Mammary epithelial cell (primary cell): ENCODE measurements at regions not wholly inside any gene's neighbourhood (a gene's known extent, or its start where the extent isn't known, plus 50 kb on each side); places are given as distances from the start of the nearest gene placed in this dataset.

Source experiments
- CTCF ChIP-seq, 2 donors: IDR thresholded peaks in 1 of 2; conservative IDR thresholded peaks in 1 of 2; 2 replicates each; pipeline ENCODE4 v1.5.1; 2011 to 2012; ENCODE audit warnings: inconsistent platforms in 2 of 2, low read length in 2 of 2, mild to moderate bottlenecking in 2 of 2, control low read depth in 1 of 2, low read depth in 1 of 2; ENCODE audit not compliant: insufficient read depth in 1 of 2; ENCODE audit errors: extremely low read depth in 1 of 2
- EZH2 ChIP-seq: IDR thresholded peaks from 2 replicates; pipeline ENCODE4 v1.6.1; 2012; ENCODE audit warnings: low read length, inconsistent platforms, borderline replicate concordance

- TF ChIP-seq CTCF (conservative IDR thresholded peaks at IDR 0.05 in 1 of 2, IDR thresholded peaks at IDR 0.05 in 1 of 2; ENCODE audit: extremely low read depth in 1 of 2, insufficient read depth in 1 of 2, low read depth in 1 of 2, low read length in 2 of 2), result no peak
- TF ChIP-seq EZH2, result no peak
Measured at GRCh38 chr3:139292711-139293664, 50.8 kb upstream of the MRPS22 start.
